Activated naive CD4-positive, alpha-beta T cell treated with Interleukin-2 at 50 U/mL for 16 hours (primary cell): ENCODE measurements at regions not wholly inside any gene's neighbourhood (a gene's known extent, or its start where the extent isn't known, plus 50 kb on each side); places are given as distances from the start of the nearest gene placed in this dataset.

Source experiments
- DNase-seq: peaks from one replicate; pipeline ENCODE4 v3.0.0-alpha.2; 2020

DNA sequence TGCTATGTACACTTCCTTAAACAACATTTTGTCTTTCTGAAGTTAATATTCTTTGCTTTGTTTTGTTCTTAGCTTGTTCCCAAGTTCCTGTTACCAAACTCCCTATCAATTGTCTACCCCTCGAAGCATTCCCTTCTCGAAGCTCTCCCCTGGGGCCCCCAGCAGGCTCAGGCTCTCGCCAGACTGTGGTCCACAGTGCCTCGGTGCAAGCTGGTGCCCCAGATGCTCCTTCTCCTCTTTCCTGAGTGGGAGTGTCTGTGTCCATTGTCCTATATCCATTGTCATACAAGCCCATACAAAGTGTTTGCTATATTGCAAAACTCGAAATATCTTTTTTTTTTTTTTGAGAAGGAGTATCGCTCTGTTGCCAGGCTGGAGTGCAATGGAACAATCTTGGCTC is 51.7 kb upstream of the RTL6 start:
- no peak for DNase-seq

GRCh38 chr22:44548981-44549380 is 50.9 kb upstream of the RTL6 start:
- no peak for DNase-seq
